22Rv1 (cell line): ENCODE measurements at regions not wholly inside any gene's neighbourhood (a gene's known extent, or its start where the extent isn't known, plus 50 kb on each side); places are given as distances from the start of the nearest gene placed in this dataset.

Experiments
- H3K27ac ChIP-seq: fragments of 450-650 bp; 2 replicates; pipeline ENCODE4 v1.5.1; 2017
- ZFX ChIP-seq: fragments of 450-650 bp; IDR thresholded peaks from 2 replicates; pipeline ENCODE4 v1.6.1; 2017; ENCODE audit warnings: antibody characterized with exemption, borderline replicate concordance
- TF ChIP-seq, protein P1 (sequence below): fragments of 450-650 bp; IDR thresholded peaks from 2 replicates; pipeline ENCODE4 v1.5.1; 2017; ENCODE audit warnings: mild to moderate bottlenecking

- no peak overlapping the region for H3K27ac ChIP-seq
- no peak for TF ChIP-seq ZFX
- TF ChIP-seq, protein P1, sequence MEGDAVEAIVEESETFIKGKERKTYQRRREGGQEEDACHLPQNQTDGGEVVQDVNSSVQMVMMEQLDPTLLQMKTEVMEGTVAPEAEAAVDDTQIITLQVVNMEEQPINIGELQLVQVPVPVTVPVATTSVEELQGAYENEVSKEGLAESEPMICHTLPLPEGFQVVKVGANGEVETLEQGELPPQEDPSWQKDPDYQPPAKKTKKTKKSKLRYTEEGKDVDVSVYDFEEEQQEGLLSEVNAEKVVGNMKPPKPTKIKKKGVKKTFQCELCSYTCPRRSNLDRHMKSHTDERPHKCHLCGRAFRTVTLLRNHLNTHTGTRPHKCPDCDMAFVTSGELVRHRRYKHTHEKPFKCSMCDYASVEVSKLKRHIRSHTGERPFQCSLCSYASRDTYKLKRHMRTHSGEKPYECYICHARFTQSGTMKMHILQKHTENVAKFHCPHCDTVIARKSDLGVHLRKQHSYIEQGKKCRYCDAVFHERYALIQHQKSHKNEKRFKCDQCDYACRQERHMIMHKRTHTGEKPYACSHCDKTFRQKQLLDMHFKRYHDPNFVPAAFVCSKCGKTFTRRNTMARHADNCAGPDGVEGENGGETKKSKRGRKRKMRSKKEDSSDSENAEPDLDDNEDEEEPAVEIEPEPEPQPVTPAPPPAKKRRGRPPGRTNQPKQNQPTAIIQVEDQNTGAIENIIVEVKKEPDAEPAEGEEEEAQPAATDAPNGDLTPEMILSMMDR = no peak
Measured at GRCh38 chr3:35383216-35383615, 256.1 kb upstream of the ARPP21 start.

- TF ChIP-seq, protein P1 = no peak
- no peak for TF ChIP-seq ZFX
- H3K27ac ChIP-seq = no peak overlapping the region
Measured at GRCh38 chr3:35383719-35384555, 255.4 kb upstream of the ARPP21 start.

GRCh38 chr3:35385271-35385670 lies 254.1 kb upstream of the ARPP21 start:
- no peak overlapping the region for H3K27ac ChIP-seq
- TF ChIP-seq, protein P1 = no peak
- no peak for TF ChIP-seq ZFX

GRCh38 chr3:35389907-35390306 lies 249.4 kb upstream of the ARPP21 start:
- TF ChIP-seq, protein P1 = no peak
- no peak for TF ChIP-seq ZFX
- no peak overlapping the region for H3K27ac ChIP-seq

DNA sequence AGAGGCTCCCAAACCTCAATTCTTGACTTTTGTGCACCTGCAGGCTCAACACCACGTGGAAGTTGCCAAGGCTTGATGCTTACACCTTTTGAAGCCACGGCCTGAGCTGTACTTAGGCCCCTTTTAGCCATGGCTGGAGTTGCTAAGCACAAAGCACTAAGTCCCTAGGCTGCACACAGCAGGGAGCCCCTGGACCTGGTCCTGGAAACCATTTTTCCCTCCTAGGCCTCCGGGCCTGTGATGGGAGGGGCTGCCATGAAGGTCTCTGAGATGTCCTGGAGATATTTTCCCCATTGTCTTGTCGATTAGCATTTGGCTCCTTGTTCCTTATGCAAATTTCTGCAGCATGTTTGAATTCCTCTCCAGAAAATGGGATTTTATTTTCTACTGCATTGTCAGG lies 247.1 kb upstream of the ARPP21 start:
- TF ChIP-seq, protein P1 = no peak
- no peak for TF ChIP-seq ZFX
- H3K27ac ChIP-seq = no peak overlapping the region

GRCh38 chr3:35393901-35394799 lies 245.2 kb upstream of the ARPP21 start:
- no peak for TF ChIP-seq ZFX
- TF ChIP-seq, protein P1 = no peak
- H3K27ac ChIP-seq = no peak overlapping the region

- no peak overlapping the region for H3K27ac ChIP-seq
- no peak for TF ChIP-seq ZFX
- TF ChIP-seq, protein P1 = no peak
Measured at GRCh38 chr3:35394905-35395304, 244.4 kb upstream of the ARPP21 start.
